ENCODE measurements at regions not wholly inside any gene's neighbourhood (a gene's known extent, or its start where the extent isn't known, plus 50 kb on each side); places are given as distances from the start of the nearest gene placed in this dataset.

DNA sequence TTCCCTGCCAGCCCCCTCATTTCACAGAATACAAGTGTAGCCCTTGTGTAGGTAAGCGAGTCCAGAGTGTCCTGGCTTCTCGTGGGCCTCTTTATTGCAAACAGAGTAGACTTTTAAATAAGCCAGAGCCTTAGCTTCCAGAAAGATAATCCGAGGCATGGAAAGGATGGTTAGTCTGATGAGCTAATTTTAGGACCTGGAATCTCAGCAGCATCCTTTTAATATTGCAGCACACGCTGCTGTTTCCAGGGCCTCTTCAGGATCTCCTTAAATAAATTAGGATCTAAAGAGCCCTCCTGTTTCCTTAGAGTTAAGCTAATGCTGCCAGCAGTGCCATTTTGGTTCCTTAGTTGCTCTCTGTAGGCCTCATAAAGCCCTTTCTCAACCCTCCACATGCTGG lies 99.2 kb downstream of the RFC3 start:
- Histone ChIP-seq H3K9me2 (ENCODE audit: insufficient read depth) (no peaks in the 10 kb centered on the region), H3K36me3 (ENCODE audit: low read depth) (no peaks in the 10 kb centered on the region), H4K20me1 (ENCODE audit: insufficient read depth) (no peaks in the 10 kb centered on the region), H3K4me2 (no peak overlapping the region), H3K4me3 (no peak overlapping the region), H3K9me3 (ENCODE audit: insufficient read depth, low read depth) (no peaks in the 10 kb centered on the region), H3F3A (ENCODE audit: insufficient read depth, low read depth) (0 out of 2 replicates have a peak, but pooled peaks cover 4% of the 10 kb centered on the region), H3K27ac (no peak overlapping the region), H3K79me2 (ENCODE audit: low read depth) (no peaks in the 10 kb centered on the region), H3K27me3 (ENCODE audit: insufficient read depth, low read depth) (no peaks in the 10 kb centered on the region), H3K4me1 (replicated peaks; ENCODE audit: insufficient read depth) (peaks cover 19% of the 10 kb centered on the region), H2AFZ (no peak overlapping the region)
- intact Hi-C loops (cut with micrococcal nuclease; ENCODE audit: unreplicated experiment): no loop called here
- no peak for DNase-seq
- TF ChIP-seq, protein P1, sequence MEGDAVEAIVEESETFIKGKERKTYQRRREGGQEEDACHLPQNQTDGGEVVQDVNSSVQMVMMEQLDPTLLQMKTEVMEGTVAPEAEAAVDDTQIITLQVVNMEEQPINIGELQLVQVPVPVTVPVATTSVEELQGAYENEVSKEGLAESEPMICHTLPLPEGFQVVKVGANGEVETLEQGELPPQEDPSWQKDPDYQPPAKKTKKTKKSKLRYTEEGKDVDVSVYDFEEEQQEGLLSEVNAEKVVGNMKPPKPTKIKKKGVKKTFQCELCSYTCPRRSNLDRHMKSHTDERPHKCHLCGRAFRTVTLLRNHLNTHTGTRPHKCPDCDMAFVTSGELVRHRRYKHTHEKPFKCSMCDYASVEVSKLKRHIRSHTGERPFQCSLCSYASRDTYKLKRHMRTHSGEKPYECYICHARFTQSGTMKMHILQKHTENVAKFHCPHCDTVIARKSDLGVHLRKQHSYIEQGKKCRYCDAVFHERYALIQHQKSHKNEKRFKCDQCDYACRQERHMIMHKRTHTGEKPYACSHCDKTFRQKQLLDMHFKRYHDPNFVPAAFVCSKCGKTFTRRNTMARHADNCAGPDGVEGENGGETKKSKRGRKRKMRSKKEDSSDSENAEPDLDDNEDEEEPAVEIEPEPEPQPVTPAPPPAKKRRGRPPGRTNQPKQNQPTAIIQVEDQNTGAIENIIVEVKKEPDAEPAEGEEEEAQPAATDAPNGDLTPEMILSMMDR (conservative IDR thresholded peaks at IDR 0.05): no peak
- TF ChIP-seq EZH2 (IDR thresholded peaks at IDR 0.05; ENCODE audit: low read depth): no peak
- BruUV-seq (replicated peaks): no TSS peak
- POLR2A ChIA-PET (ENCODE audit: unreplicated experiment): no interaction called here
- CTCF ChIA-PET: no interaction called here

- peak overlapping the region; percentile 5; the same call in 1 of the 2 replicates for H3K4me3 ChIP-seq
Observed at GRCh38 chr13:33918199-33918932, 100.4 kb downstream of the RFC3 start.

DNA sequence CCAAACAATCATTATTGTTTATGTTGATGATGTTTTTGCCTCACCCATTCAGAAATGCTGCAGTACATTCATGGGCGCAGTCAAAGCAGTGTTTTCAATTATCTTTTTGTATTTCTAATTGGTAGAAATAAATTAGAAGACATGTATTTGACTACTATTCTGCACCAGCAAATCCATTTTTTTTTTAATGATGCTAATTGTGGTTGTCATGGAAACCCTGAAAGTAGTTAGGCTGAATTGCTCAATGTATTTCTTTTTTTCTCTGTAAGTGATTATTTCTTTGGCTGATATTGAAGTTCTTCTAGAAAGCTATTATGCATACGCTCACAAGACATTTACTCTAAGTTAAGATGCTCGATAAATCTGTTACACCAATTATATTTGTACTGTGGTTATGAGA lies 101.2 kb downstream of the RFC3 start:
- Histone ChIP-seq H3K27me3 (ENCODE audit: insufficient read depth, low read depth) (no peaks in the 10 kb centered on the region), H3K36me3 (ENCODE audit: low read depth) (no peaks in the 10 kb centered on the region), H3K9me3 (ENCODE audit: insufficient read depth, low read depth) (no peaks in the 10 kb centered on the region), H3K4me3 (peak overlapping the region; percentile 5; the same call in 1 of the 2 replicates), H3F3A (ENCODE audit: insufficient read depth, low read depth) (0 out of 2 replicates have a peak, but pooled peaks cover 4% of the 10 kb centered on the region), H2AFZ (peak overlapping the region; percentile 57), H3K4me2 (peak overlapping the region; percentile 55), H3K4me1 (replicated peaks; ENCODE audit: insufficient read depth) (peaks cover 19% of the 10 kb centered on the region), H3K9me2 (ENCODE audit: insufficient read depth) (no peaks in the 10 kb centered on the region), H3K79me2 (ENCODE audit: low read depth) (no peaks in the 10 kb centered on the region), H3K27ac (peak overlapping the region; percentile 48), H4K20me1 (ENCODE audit: insufficient read depth) (no peaks in the 10 kb centered on the region)
- intact Hi-C loops (cut with micrococcal nuclease; ENCODE audit: unreplicated experiment): no loop called here
- no peak for DNase-seq
- POLR2A ChIA-PET (ENCODE audit: unreplicated experiment): no interaction called here
- TF ChIP-seq, protein P1 (conservative IDR thresholded peaks at IDR 0.05): no peak
- TF ChIP-seq EZH2 (IDR thresholded peaks at IDR 0.05; ENCODE audit: low read depth): no peak
- CTCF ChIA-PET: no interaction called here
- BruUV-seq (replicated peaks): no TSS peak

More at GRCh38 chr13:33918199-33918932, 100.4 kb downstream of the RFC3 start:
- no peaks in the 10 kb centered on the region for H3K9me3 ChIP-seq (ENCODE audit: insufficient read depth, low read depth)
- TF ChIP-seq EZH2 (IDR thresholded peaks at IDR 0.05; ENCODE audit: low read depth): no peak
- TF ChIP-seq, protein P1 (conservative IDR thresholded peaks at IDR 0.05): no peak
- no peaks in the 10 kb centered on the region for H3K79me2 ChIP-seq (ENCODE audit: low read depth)
- peaks cover 19% of the 10 kb centered on the region for H3K4me1 ChIP-seq (replicated peaks; ENCODE audit: insufficient read depth)
- 0 out of 2 replicates have a peak, but pooled peaks cover 4% of the 10 kb centered on the region for H3F3A ChIP-seq (ENCODE audit: insufficient read depth, low read depth)
- no peaks in the 10 kb centered on the region for H3K27me3 ChIP-seq (ENCODE audit: insufficient read depth, low read depth)
- H2AFZ ChIP-seq: peak overlapping the region; percentile 57
- H4K20me1 ChIP-seq (ENCODE audit: insufficient read depth): no peaks in the 10 kb centered on the region
- ChIA-PET CTCF (no interaction called here), POLR2A (ENCODE audit: unreplicated experiment) (interaction anchor here (0.6 kb wide), 1 partner anchor 266 kb away, joined by 3 read pairs; no protein-coding TSS in a partner anchor)
- H3K36me3 ChIP-seq (ENCODE audit: low read depth): no peaks in the 10 kb centered on the region
- peak overlapping the region; percentile 48 for H3K27ac ChIP-seq
- DNase-seq: peak; percentile 23 to 71
- H3K4me2 ChIP-seq: peak overlapping the region; percentile 55
- H3K9me2 ChIP-seq (ENCODE audit: insufficient read depth): no peaks in the 10 kb centered on the region
- BruUV-seq (replicated peaks): no TSS peak
- intact Hi-C loops (cut with micrococcal nuclease; ENCODE audit: unreplicated experiment): no loop called here
